IMR-90 (cell line): ENCODE measurements at regions not wholly inside any gene's neighbourhood (a gene's known extent, or its start where the extent isn't known, plus 50 kb on each side); places are given as distances from the start of the nearest gene placed in this dataset.

Experiments
- ATAC-seq: fragments of 200-7000 bp; cut with Tn5 transposase; 2 replicates; pipeline ENCODE4 v1.9.1; 2020; ENCODE audit warnings: low read depth, mild to moderate bottlenecking, moderate library complexity
- BruUV-seq: library from RNA; stranded (reverse); fragments of 400-500 nt; replicated peaks from 2 replicates; lab custom pipeline; 2021; lab: Mats Ljungman, UMichigan
- CTCF ChIA-PET: fragments of 300-600 bp; formaldehyde crosslinking; extraction: SDS; loops from one replicate; lab custom pipeline; 2021; ENCODE audit warnings: antibody characterized with exemption; lab: Yijun Ruan, JAX
- POLR2A ChIA-PET: fragments of 300-600 bp; sonication (Branson Sonifier 250); formaldehyde crosslinking; loops from one replicate; lab custom pipeline; 2022; ENCODE audit warnings: antibody characterized with exemption; ENCODE audit not compliant: unreplicated experiment; lab: Charles Lee
- DNase-seq: peaks from one replicate; pipeline ENCODE4 v3.0.0; 2013
- H2AFZ ChIP-seq: replicated peaks from 2 replicates; pipeline ENCODE3; 2013; ENCODE audit warnings: low read length, mild to moderate bottlenecking; ENCODE audit not compliant: poor library complexity
- H2AK5ac ChIP-seq: 2 replicates; pipeline ENCODE4 v1.6.1; 2013; ENCODE audit warnings: low read depth, low read length, inconsistent platforms
- H2AK9ac ChIP-seq: replicated peaks from 2 replicates; pipeline ENCODE3; 2013; ENCODE audit warnings: mild to moderate bottlenecking, low read depth, low read length, moderate library complexity; ENCODE audit not compliant: poor library complexity
- H2BK120ac ChIP-seq: 2 replicates; pipeline ENCODE4 v1.6.1; 2013; ENCODE audit warnings: low read depth, low read length, inconsistent platforms
- H2BK15ac ChIP-seq: 3 replicates; pipeline ENCODE4 v1.6.1; 2013; ENCODE audit warnings: low read depth, low read length, inconsistent platforms
- H2BK20ac ChIP-seq: 2 replicates; pipeline ENCODE4 v1.6.1; 2013; ENCODE audit warnings: low read depth, mild to moderate bottlenecking, inconsistent platforms, low read length, moderate library complexity
- H2BK5ac ChIP-seq: 2 replicates; pipeline ENCODE4 v1.6.1; 2013; ENCODE audit warnings: mild to moderate bottlenecking, low read depth, low read length, inconsistent platforms; ENCODE audit not compliant: poor library complexity, severe bottlenecking
- H3K14ac ChIP-seq: replicated peaks from 2 replicates; pipeline ENCODE4 v1.6.1; 2013; ENCODE audit warnings: low read depth, low read length, inconsistent platforms
- H3K18ac ChIP-seq: 2 replicates; pipeline ENCODE4 v1.6.1; 2013; ENCODE audit warnings: low read depth, low read length, control low read depth
- H3K23ac ChIP-seq: 2 replicates; pipeline ENCODE4 v1.6.1; 2013; ENCODE audit warnings: low read depth, low read length, inconsistent platforms
- H3K27ac ChIP-seq: 2 replicates; pipeline ENCODE4 v1.5.1; 2013; ENCODE audit warnings: mild to moderate bottlenecking, control low read depth, low read length; ENCODE audit not compliant: insufficient read depth
- H3K27me3 ChIP-seq: 2 replicates; pipeline ENCODE4 v1.6.1; 2013; ENCODE audit warnings: low read length; ENCODE audit not compliant: control insufficient read depth, insufficient read depth
- H3K36me3 ChIP-seq: 2 replicates; pipeline ENCODE4 v1.6.1; 2013; ENCODE audit warnings: low read length, mixed read lengths; ENCODE audit not compliant: control insufficient read depth, insufficient read depth
- H3K4ac ChIP-seq: 2 replicates; pipeline ENCODE4 v1.6.1; 2013; ENCODE audit warnings: low read depth, low read length, inconsistent platforms
- H3K4me1 ChIP-seq: 2 replicates; pipeline ENCODE4 v1.6.1; 2013; ENCODE audit warnings: low read length, mixed read lengths; ENCODE audit not compliant: control insufficient read depth, insufficient read depth
- H3K4me2 ChIP-seq: 2 replicates; pipeline ENCODE4 v1.6.1; 2013; ENCODE audit warnings: low read depth, mild to moderate bottlenecking, control low read depth, low read length, moderate library complexity
- H3K4me3 ChIP-seq: 2 replicates; pipeline ENCODE4 v1.5.1; 2013; ENCODE audit warnings: low read depth, mild to moderate bottlenecking, control low read depth, low read length, moderate library complexity; ENCODE audit not compliant: insufficient read depth
- H3K56ac ChIP-seq: 2 replicates; pipeline ENCODE4 v1.6.1; 2013; ENCODE audit warnings: low read length, inconsistent platforms; ENCODE audit not compliant: insufficient read depth; ENCODE audit errors: extremely low read depth
- H3K79me1 ChIP-seq, 2 experiments: 2 replicates each; pipeline ENCODE4 v1.6.1; 2013; ENCODE audit warnings: low read length in 2 of 2, inconsistent platforms in 1 of 2, low read depth in 1 of 2
- H3K9ac ChIP-seq: 2 replicates; pipeline ENCODE4 v1.6.1; 2013; ENCODE audit warnings: low read depth, low read length, control low read depth
- H3K9me1 ChIP-seq: 2 replicates; pipeline ENCODE4 v1.6.1; 2013; ENCODE audit warnings: low read length, inconsistent platforms; ENCODE audit not compliant: insufficient read depth
- H3K9me3 ChIP-seq: 2 replicates; pipeline ENCODE4 v1.6.1; 2013; ENCODE audit warnings: low read length; ENCODE audit not compliant: control insufficient read depth, insufficient read depth
- H4K20me1 ChIP-seq: 2 replicates; pipeline ENCODE4 v1.6.1; 2013; ENCODE audit warnings: low read length, inconsistent platforms; ENCODE audit not compliant: insufficient read depth
- H4K5ac ChIP-seq: 2 replicates; pipeline ENCODE4 v1.6.1; 2013; ENCODE audit warnings: mild to moderate bottlenecking, low read depth, low read length, control low read depth
- H4K8ac ChIP-seq, 2 experiments: 2 replicates each; pipeline ENCODE4 v1.6.1; 2013; ENCODE audit warnings: low read depth in 2 of 2, low read length in 2 of 2, control low read depth in 1 of 2, inconsistent platforms in 1 of 2
- H4K91ac ChIP-seq: 2 replicates; pipeline ENCODE4 v1.6.1; 2013; ENCODE audit warnings: low read depth, low read length, inconsistent platforms; ENCODE audit not compliant: insufficient read depth
- CEBPB ChIP-seq: IDR thresholded peaks from 2 replicates; pipeline ENCODE4 v1.6.1; 2012; ENCODE audit warnings: low read depth, low read length, improper control_type of control experiment
- FOS ChIP-seq: fragments of 150-350 bp; IDR thresholded peaks from 2 replicates; pipeline ENCODE4 v1.6.1; 2016; ENCODE audit warnings: low read depth, low read length
- MAZ ChIP-seq: IDR thresholded peaks from 2 replicates; pipeline ENCODE4 v1.6.1; 2012; ENCODE audit warnings: low read depth, mild to moderate bottlenecking, low read length, improper control_type of control experiment, moderate library complexity, borderline replicate concordance
- MXI1 ChIP-seq: IDR thresholded peaks from 2 replicates; pipeline ENCODE4 v1.6.1; 2012; ENCODE audit warnings: low read depth, mild to moderate bottlenecking, low read length, moderate library complexity, borderline replicate concordance
- WGBS, 2 experiments: methylation state at CpG; one replicate each; pipeline versions ENCODE4 v1.1.5 to v1.1.7; 2013; ENCODE audit warnings: missing lambda C conversion rate in 2 of 2; ENCODE audit not compliant: insufficient read length in 1 of 2; ENCODE audit errors: extremely low coverage in 2 of 2; 5-methylcytosine and 5-hydroxymethylcytosine counted together
- dilution Hi-C: fragments of 300-500 bp; cut with HindIII; formaldehyde crosslinking; loops from one replicate; pipeline ENCODE4 v1.14.3; 2018; ENCODE audit warnings: low sequenced_read_pairs; ENCODE audit not compliant: unreplicated experiment
- in situ Hi-C: fragments of 300-500 bp; cut with MboI; formaldehyde crosslinking; loops from 3 replicates; pipeline ENCODE4 v1.14.3; 2019; ENCODE audit warnings: low sequenced_read_pairs, inconsistent platforms, mixed read lengths
- intact Hi-C: fragments of 100-400 bp; cut with micrococcal nuclease; formaldehyde crosslinking; loops from 2 replicates; pipeline ENCODE4 v1.10.0; 2022
- TF ChIP-seq, protein P1 (sequence below): fragments of 150-350 bp; IDR thresholded peaks from 2 replicates; pipeline ENCODE4 v1.6.1; 2016; ENCODE audit warnings: low read depth, mild to moderate bottlenecking, low read length, moderate library complexity, borderline replicate concordance
- TF ChIP-seq, protein P2 (sequence below): fragments of 150-350 bp; IDR thresholded peaks from 2 replicates; pipeline ENCODE4 v1.6.1; 2017; ENCODE audit warnings: mild to moderate bottlenecking, antibody characterized with exemption, low read length, low read depth

- Histone ChIP-seq H3K9me1 (no peaks in the 10 kb centered on the region), H3K9me3 (no peaks in the 10 kb centered on the region), H3K4me3 (no peak overlapping the region), H2BK20ac (no peak overlapping the region), H3K79me1 (no peaks in the 10 kb centered on the region), H2BK5ac (no peak overlapping the region), H3K4me1 (no peaks in the 10 kb centered on the region), H3K4me2 (no peak overlapping the region), H2BK120ac (no peak overlapping the region), H4K91ac (no peak overlapping the region), H3K27me3 (no peaks in the 10 kb centered on the region), H2BK15ac (no peak overlapping the region), H3K18ac (no peak overlapping the region), H3K23ac (no peak overlapping the region), H4K5ac (no peak overlapping the region), H2AFZ (no peak overlapping the region), H3K56ac (no peak overlapping the region), H3K36me3 (no peaks in the 10 kb centered on the region), H4K20me1 (no peaks in the 10 kb centered on the region), H2AK5ac (no peak overlapping the region), H3K4ac (no peak overlapping the region), H3K27ac (no peak overlapping the region), H3K14ac (no peak overlapping the region), H3K9ac (no peak overlapping the region), H4K8ac (no peak overlapping the region), H2AK9ac (no peak overlapping the region)
- intact Hi-C loops, result no loop called here
- TF ChIP-seq, protein P1, sequence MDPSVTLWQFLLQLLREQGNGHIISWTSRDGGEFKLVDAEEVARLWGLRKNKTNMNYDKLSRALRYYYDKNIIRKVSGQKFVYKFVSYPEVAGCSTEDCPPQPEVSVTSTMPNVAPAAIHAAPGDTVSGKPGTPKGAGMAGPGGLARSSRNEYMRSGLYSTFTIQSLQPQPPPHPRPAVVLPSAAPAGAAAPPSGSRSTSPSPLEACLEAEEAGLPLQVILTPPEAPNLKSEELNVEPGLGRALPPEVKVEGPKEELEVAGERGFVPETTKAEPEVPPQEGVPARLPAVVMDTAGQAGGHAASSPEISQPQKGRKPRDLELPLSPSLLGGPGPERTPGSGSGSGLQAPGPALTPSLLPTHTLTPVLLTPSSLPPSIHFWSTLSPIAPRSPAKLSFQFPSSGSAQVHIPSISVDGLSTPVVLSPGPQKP, result no peak
- TF ChIP-seq MXI1, result no peak
- TF ChIP-seq, protein P2, sequence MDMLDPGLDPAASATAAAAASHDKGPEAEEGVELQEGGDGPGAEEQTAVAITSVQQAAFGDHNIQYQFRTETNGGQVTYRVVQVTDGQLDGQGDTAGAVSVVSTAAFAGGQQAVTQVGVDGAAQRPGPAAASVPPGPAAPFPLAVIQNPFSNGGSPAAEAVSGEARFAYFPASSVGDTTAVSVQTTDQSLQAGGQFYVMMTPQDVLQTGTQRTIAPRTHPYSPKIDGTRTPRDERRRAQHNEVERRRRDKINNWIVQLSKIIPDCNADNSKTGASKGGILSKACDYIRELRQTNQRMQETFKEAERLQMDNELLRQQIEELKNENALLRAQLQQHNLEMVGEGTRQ, result no peak
- TF ChIP-seq CEBPB, result no peak
- no peak for TF ChIP-seq FOS
- TF ChIP-seq MAZ, result no peak
- no peak for ATAC-seq
- ChIA-PET POLR2A (no interaction called here), CTCF (no interaction called here)
- in situ Hi-C loops, result no loop called here
- dilution Hi-C loops, result no loop called here
- no TSS peak for BruUV-seq
- DNase-seq, result no peak
- no CpG with 5 or more reads among the region's 6 CpGs for WGBS, 2 experiments
Measured at GRCh38 chr2:116366212-116366611, 1448.3 kb upstream of the DDX18 start.
